ENCODE measurements at regions not wholly inside any gene's neighbourhood (a gene's known extent, or its start where the extent isn't known, plus 50 kb on each side); places are given as distances from the start of the nearest gene placed in this dataset.
"Not testable (repeated sequence)": the region's sequence is repeated elsewhere in the genome, so short reads cannot be mapped to it uniquely, and the experiment has no call there.

DNA sequence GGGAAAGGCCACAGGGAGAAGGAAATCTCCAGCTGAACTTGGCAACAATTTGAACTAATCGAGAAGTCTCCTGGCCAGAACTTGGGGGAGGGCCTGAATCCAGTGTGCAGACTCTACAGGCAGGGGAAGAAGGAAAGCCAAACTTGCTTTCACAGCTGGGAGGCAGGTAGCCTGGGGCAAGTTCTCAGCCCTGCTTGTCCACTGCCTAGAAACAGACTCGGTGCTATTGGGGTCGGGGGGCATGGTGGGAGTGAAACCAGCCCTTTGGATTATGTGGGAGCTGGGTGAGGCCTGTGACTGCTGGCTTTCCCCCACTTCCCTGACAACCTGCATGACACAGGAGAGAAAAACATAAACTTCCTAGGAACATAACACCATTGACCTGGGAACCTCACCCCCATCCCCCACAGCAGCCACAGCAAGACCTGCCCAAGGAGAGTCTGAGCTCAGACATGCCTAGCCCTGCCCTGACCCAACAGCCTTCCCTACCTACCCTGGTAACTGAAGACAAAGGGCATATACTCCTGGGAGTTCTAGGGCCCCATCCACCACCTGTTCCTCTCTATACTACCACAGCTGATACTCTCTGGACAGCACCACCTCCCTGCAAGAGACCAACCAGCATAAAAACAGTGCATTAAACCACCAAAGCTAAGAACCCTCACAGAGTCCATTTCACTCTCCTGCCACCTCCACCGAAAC lies 103.7 kb upstream of the MNS1 start:
- DNase-seq: no peak

DNA sequence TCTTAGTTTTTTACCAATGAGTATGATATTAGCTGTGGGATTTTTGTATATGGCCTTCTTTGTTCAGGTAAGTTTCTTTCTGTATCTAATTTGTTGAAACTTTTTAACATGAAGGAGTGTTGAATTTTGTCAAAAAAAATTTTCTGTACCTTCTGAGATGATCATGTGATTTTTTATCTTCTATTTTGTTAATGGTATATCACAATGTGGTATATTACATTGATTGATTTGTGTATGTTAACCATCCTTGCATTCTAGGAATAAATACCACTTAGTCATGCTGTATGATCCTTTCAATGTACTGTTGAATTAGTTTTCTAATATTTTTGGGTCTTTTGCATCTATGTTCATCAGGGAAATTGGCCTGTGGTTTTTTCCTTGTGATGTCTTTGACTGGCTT lies 92.5 kb upstream of the MNS1 start:
- no peak for DNase-seq

DNA sequence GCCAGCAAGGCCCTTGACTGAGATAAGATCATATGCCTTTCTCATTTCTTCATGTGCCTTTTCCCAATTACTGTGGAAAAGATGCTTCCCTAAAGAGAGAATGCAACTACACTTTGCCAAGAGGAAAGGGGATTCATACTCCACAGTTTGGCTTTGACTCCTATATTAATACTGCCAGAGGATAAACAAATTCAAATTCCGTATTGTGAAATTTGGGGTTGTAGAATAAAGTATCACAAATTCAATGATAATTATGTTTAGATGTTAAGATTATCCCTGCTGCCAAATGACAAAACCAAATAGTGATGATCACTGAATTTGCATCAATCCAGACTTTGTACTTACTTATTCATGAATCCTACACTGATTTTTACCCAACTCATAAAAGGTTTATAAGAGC lies 88.5 kb upstream of the MNS1 start:
- DNase-seq: no peak

DNA sequence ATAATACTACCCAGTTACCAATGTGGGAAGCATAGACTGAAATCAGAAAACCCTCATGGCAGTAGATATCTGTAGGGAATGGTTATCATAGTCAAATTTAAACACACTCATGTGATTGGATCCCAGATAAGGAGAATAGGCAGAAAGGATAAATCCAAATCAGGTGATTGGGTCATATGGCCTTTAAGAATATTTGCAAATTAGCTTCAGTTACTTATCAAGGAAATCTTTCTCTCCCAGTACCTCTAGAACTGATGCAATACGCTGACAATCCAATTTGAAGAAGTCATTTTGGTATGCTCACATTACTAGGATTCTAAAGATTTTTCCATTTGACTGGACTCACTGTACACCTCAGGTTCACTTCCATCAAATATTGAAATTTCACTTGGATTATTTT lies 87.7 kb upstream of the MNS1 start:
- no peak for DNase-seq

- not testable (repeated sequence) for DNase-seq
Observed at GRCh38 chr15:56540570-56540969, 75.6 kb upstream of the MNS1 start.

GRCh38 chr15:56540157-56540556 lies 75.2 kb upstream of the MNS1 start:
- DNase-seq: not testable (repeated sequence)

DNA sequence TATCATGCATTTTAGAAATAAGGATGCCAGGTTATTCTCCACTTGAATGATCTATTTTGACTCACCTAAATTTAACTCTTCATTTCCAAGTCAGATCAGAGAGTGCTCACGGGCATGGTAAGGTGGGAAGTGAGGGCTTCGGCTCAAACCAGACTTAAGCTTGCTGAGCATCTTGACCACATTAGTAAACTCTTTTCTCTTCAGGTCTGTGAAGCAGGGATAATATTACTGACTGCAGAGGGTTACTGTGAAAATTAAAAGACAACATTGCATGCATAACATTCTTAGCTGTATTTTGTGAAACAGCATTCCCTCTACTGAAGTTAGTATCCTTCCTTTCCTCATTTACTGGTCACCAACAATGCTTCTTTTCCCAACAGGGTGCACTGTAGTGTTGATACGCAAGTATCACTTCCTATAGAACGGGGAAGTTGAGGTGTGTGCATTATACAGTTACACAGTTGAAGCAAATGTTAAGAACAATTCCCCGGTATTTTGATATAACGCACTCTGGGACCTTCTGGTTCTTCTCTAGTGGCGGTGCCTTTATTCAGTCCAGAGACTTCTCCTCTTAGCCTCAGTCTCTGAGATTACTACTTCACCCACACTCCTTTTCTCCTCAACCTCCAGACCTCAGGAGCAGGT lies 74.1 kb upstream of the MNS1 start:
- DNase-seq: no peak

- peak; percentile 36 to 54 for DNase-seq
Observed at GRCh38 chr15:56537881-56538280, 72.9 kb upstream of the MNS1 start.

DNA sequence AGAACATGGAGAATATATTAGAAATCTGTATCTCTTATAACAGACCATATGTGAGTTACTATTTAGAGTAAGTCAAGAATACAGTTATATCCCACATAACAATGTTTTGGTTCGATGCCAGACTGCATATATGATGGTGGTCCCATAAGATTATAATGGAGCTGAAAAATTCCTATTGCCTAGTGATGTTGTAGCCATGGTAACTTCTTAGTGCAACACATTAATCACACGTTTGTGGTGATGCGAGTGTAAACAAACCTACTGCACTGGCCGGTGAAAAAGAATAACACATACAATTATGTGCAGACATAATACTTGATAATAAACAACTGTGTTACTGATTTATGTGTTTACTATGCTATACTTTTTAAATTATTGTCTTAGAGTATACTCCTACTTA lies 69.8 kb upstream of the MNS1 start:
- DNase-seq: no peak

DNA sequence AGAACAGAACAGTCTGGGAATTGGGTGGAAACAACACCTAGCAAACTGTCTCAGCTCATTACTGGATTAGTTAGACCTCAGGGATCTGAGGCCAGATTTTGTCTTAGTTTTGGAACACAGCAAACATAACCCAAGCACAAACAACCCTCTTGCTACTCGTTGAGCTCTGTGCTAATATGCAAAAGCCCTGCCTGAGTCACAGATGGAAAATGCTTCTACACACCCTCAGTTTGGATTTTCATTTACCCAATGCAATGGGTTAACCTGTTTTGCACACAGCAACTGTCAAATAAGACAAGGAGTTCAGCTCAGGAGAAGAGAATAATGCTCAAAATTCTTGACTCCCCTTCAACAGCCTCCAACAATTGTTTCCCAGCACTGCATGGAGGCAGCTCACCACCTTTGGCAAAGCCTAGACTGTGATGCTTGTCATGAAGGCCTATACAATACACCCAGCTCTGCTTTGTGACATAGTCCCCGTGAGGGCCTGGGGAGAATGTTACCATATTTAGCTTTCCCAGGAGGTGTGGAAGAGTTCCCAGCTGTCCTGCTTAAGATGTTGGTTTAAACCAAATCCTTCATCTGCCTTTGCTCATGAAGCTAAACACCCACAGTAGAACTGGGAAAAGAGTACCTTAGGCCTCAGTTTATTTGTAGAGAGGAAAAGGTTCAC lies 68.9 kb upstream of the MNS1 start:
- DNase-seq: no peak

GRCh38 chr15:56532721-56533460 lies 68.0 kb upstream of the MNS1 start:
- no peak for DNase-seq

DNA sequence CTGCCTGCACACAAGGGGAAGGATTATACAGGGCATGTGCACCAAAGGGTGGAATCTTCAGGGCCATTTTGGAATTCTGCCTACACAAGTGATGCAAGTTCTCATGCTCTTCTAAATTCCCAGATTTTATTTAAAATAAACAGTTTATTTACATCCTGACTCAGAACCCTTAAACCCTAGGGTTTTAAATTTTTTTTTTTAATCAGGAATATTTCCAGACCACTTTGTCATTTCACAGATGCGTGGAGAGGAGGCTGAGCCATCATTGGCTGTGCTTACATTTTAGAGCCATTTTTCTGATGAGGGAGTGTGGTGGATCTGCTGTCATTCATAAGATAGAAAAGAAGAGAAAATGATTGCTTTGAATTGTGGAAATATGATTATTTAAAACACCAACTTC lies 65.2 kb upstream of the MNS1 start:
- no peak for DNase-seq

DNA sequence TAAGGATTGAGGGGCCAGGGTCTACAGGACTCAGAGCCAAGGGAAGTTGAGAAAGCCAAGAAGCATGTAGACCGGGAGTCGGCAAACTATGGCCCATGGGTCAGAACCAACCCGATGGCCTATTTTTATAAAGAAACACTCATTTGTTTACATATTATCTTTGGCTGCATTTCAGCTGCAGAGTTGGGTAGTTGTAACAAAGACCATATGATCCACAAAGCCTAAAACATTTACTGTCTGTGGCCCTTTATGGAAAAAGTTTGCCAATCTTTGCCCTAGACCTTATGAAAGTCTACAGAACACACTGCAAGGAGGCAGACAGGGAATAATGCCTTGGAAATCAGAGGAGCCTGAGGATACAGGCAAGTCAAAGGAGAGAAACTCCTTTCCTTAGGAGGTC lies 63.2 kb upstream of the MNS1 start:
- no peak for DNase-seq

DNA sequence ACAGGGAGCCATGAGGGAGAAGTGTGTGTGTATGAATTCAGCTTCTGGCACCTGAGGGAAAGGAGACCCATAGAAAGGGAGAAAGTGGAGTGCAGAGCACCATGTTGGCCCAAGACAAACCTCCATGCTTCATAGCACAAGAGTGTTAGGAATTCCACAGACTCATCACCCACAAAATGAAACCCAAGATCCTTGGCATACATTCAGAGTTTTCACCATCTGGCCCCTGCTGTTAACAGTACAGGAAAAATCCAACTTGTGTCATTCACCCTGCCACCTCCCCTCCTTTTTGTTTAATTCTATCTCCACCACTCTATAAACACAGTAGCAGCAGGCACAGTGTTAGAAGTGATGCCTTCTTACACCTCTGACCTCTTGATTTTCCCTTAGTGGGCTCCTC lies 60.0 kb upstream of the MNS1 start:
- no peak for DNase-seq

GRCh38 chr15:56523521-56523920 lies 58.6 kb upstream of the MNS1 start:
- no peak for DNase-seq

GRCh38 chr15:56519000-56519399 lies 54.1 kb upstream of the MNS1 start:
- DNase-seq: no peak
